ENCODE measurements at regions not wholly inside any gene's neighbourhood (a gene's known extent, or its start where the extent isn't known, plus 50 kb on each side); places are given as distances from the start of the nearest gene placed in this dataset.

- no peak overlapping the region for H3K4me3 ChIP-seq (ENCODE audit: low read depth, low read length)
- DNase-seq (ENCODE audit: low read depth), result no peak
- TF ChIP-seq CTCF (conservative IDR thresholded peaks at IDR 0.05; ENCODE audit: low read depth, low read length), result no peak
Observed at GRCh38 chr18:47577520-47577919, 326.1 kb upstream of the SKOR2 start.

- TF ChIP-seq CTCF (conservative IDR thresholded peaks at IDR 0.05; ENCODE audit: low read depth, low read length), result no peak
- no peak for DNase-seq (ENCODE audit: low read depth)
- no peak overlapping the region for H3K4me3 ChIP-seq (ENCODE audit: low read depth, low read length)
Observed at GRCh38 chr18:47574966-47575365, 323.5 kb upstream of the SKOR2 start.

- TF ChIP-seq CTCF (conservative IDR thresholded peaks at IDR 0.05; ENCODE audit: low read depth, low read length), result no peak
- no peak overlapping the region for H3K4me3 ChIP-seq (ENCODE audit: low read depth, low read length)
- DNase-seq (ENCODE audit: low read depth), result no peak
Observed at GRCh38 chr18:47571957-47572356, 320.5 kb upstream of the SKOR2 start.

GRCh38 chr18:47566809-47567208 lies 315.3 kb upstream of the SKOR2 start:
- no peak for TF ChIP-seq CTCF (conservative IDR thresholded peaks at IDR 0.05; ENCODE audit: low read depth, low read length)
- DNase-seq (ENCODE audit: low read depth), result no peak
- no peak overlapping the region for H3K4me3 ChIP-seq (ENCODE audit: low read depth, low read length)

- H3K4me3 ChIP-seq (ENCODE audit: low read depth, low read length), result no peak overlapping the region
- no peak for TF ChIP-seq CTCF (conservative IDR thresholded peaks at IDR 0.05; ENCODE audit: low read depth, low read length)
- DNase-seq (ENCODE audit: low read depth), result no peak
Observed at GRCh38 chr18:47560723-47561715, 309.6 kb upstream of the SKOR2 start.

GRCh38 chr18:47558110-47558750 lies 306.8 kb upstream of the SKOR2 start:
- H3K4me3 ChIP-seq (ENCODE audit: low read depth, low read length), result no peak overlapping the region
- TF ChIP-seq CTCF (conservative IDR thresholded peaks at IDR 0.05; ENCODE audit: low read depth, low read length), result no peak
- DNase-seq (ENCODE audit: low read depth), result no peak
